SK-N-DZ (cell line): ENCODE measurements at regions not wholly inside any gene's neighbourhood (a gene's known extent, or its start where the extent isn't known, plus 50 kb on each side); places are given as distances from the start of the nearest gene placed in this dataset.

ENCODE experiments used
- small RNA-seq, 2 experiments: library from RNA; depleted of rRNA; stranded (forward); fragments of <200 nt; gene quantifications; one replicate each; pipeline ENCODE3, GENCODE V24; 2014

Small RNAs in the stretch of these regions (small RNA-seq; reads per million reads assigned to genes)
- gene PSMC1P5, result 0 reads per million in 2 experiments
- 0 reads per million in 2 experiments for gene RF00322
- gene RN7SL255P, result 0 reads per million in 2 experiments
- 0 reads per million in 2 experiments for gene RNA5SP189
- 0.34 to 0.62 reads per million in 2 experiments for gene RNU1-140P
- 0 reads per million in 2 experiments for gene RNU6-334P
